ENCODE measurements at regions not wholly inside any gene's neighbourhood (a gene's known extent, or its start where the extent isn't known, plus 50 kb on each side); places are given as distances from the start of the nearest gene placed in this dataset.

- TF ChIP-seq PATZ1 (CRISPR knock-in tag; IDR thresholded peaks at IDR 0.05; ENCODE audit: borderline replicate concordance) = no peak
- TF ChIP-seq NFE2L1 (tag; IDR thresholded peaks at IDR 0.05; ENCODE audit: borderline replicate concordance, low read depth) = no peak
- no peak for TF ChIP-seq MEF2D (tag; conservative IDR thresholded peaks at IDR 0.05; ENCODE audit: low read depth)
Measured at GRCh38 chr4:12987284-12987683, 496.9 kb downstream of the RAB28 start (continued).

- Histone ChIP-seq H3K4me2 (ENCODE audit: insufficient read depth, low read length) (no peak overlapping the region), H3K27me3 (ENCODE audit: control insufficient read depth in 2 of 2, insufficient read depth in 2 of 2, low read length in 2 of 2) (no peaks in the 10 kb centered on the region), H3K9me1 (ENCODE audit: control insufficient read depth, insufficient read depth, low read length) (no peaks in the 10 kb centered on the region), H2AFZ (ENCODE audit: low read depth, low read length) (no peak overlapping the region), H3K27ac (ENCODE audit: extremely low read depth, low read depth, low read length) (no peak overlapping the region), H3K9ac (ENCODE audit: insufficient read depth in 1 of 2, low read depth in 2 of 2, low read length in 2 of 2) (no peak overlapping the region), H3K36me3 (ENCODE audit: control insufficient read depth, insufficient read depth, low read length) (no peaks in the 10 kb centered on the region), H3K4me1 (replicated peaks in 1 of 2; ENCODE audit: control insufficient read depth in 2 of 2, insufficient read depth in 2 of 2, low read length in 2 of 2) (no peaks in the 10 kb centered on the region), H4K20me1 (replicated peaks; ENCODE audit: control insufficient read depth, insufficient read depth, low read length) (no peaks in the 10 kb centered on the region), H3K9me3 (replicated peaks; ENCODE audit: control insufficient read depth, insufficient read depth, low read depth, low read length) (no peaks in the 10 kb centered on the region), H3K79me2 (ENCODE audit: control insufficient read depth, insufficient read depth, low read length) (no peaks in the 10 kb centered on the region), H3K4me3 (no peak overlapping the region)
- no TSS peak for BruUV-seq (replicated peaks)
- in situ Hi-C loops (cut with MboI) = no loop called here
- FAIRE-seq (no peak), DNase-seq (ENCODE audit: extremely low read depth in 1 of 4, low spot score in 3 of 4) (no peak), ATAC-seq (no peak)
- WGBS (ENCODE audit: insufficient coverage, low coverage, missing lambda C conversion rate) = 4% methylated on average over 11 of the region's 11 CpGs
- ChIA-PET CTCF (ENCODE audit: low intra/inter-chr PET ratio) (no interaction called here), POLR2A (no interaction called here)
- intact Hi-C loops (cut with micrococcal nuclease) = no loop called here
- TF ChIP-seq CBX5 (IDR thresholded peaks at IDR 0.05; ENCODE audit: borderline replicate concordance, low read depth) (no peak), ZNF239 (CRISPR knock-in tag; IDR thresholded peaks at IDR 0.05) (no peak), SFPQ (IDR thresholded peaks at IDR 0.05; ENCODE audit: low read depth, low read length) (no peak), MYC (IDR thresholded peaks at IDR 0.05; ENCODE audit: low read depth, low read length) (no peak), MYC (CRISPR knock-in tag; IDR thresholded peaks at IDR 0.05; ENCODE audit: borderline replicate concordance, low read depth) (no peak), NUFIP1 (IDR thresholded peaks at IDR 0.05; ENCODE audit: partially characterized antibody) (no peak), MTA2 (IDR thresholded peaks at IDR 0.05; ENCODE audit: low read depth) (no peak), MCM5 (IDR thresholded peaks at IDR 0.05; ENCODE audit: low read depth) (no peak), ZNF507 (tag; conservative IDR thresholded peaks at IDR 0.05) (no peak), IFI16 (CRISPR knock-in tag; IDR thresholded peaks at IDR 0.05) (no peak), NFIC (IDR thresholded peaks at IDR 0.05) (no peak), SMAD4 (CRISPR knock-in tag; conservative IDR thresholded peaks at IDR 0.05) (no peak), ELK1 (CRISPR knock-in tag; IDR thresholded peaks at IDR 0.05) (no peak), ZBTB26 (CRISPR knock-in tag; IDR thresholded peaks at IDR 0.05) (no peak), E2F3 (CRISPR knock-in tag; IDR thresholded peaks at IDR 0.05) (no peak)
Measured at GRCh38 chr4:12979797-12980196, 504.3 kb downstream of the RAB28 start.

Measured in K562 (cell line).